ENCODE measurements at regions not wholly inside any gene's neighbourhood (a gene's known extent, or its start where the extent isn't known, plus 50 kb on each side); places are given as distances from the start of the nearest gene placed in this dataset.

DNA sequence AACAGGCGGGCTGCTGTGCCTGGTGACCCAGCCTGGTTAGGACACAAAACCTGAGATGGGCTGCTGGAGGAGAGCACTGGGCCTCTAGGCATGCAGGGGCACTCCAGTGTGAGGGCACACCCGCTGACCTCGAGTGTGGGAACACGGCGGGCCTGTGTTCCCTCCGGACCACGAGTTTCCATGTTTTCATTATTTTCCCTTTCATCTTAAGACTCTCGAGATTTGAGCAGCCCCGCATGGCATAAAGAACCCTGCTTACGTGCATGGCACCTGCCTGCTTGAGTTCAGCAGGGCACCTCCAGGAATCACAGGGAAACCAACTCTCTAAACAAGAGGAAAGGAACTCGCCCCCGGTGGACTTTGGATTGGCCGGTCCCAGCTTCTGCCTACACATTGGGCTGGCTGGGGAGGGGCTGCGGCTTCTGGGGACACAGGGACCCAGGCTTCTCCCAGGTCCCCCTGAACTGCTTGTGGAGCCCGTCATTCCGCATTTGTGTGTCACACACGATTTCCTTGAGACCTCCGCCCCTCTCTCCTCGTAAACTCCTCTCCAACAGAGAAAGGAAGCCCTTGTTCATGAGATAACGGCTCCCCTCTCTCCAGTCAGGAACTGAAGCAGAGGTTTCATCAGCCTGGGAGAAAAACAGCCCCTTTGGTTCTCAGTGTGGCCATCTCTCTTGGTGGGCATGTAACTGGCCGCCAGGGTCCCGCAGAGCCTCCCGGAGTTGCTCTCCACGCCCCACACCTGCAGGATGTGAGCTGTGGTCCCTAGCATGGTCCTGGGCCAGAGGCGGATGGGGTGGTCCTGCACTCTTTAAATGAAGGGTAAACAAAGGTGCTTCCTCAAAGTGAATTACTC is 181.8 kb downstream of the TTLL2 start (continued):
- peak; percentile 61 for TF ChIP-seq HOXA3 (CRISPR knock-in tag; IDR thresholded peaks at IDR 0.05)
- TF ChIP-seq ZNF253 (CRISPR knock-in tag; IDR thresholded peaks at IDR 0.05; ENCODE audit: borderline replicate concordance), result no peak
- peak; percentile 31; the same call in 1 of the 2 replicates for TF ChIP-seq ZNF792 (CRISPR knock-in tag; IDR thresholded peaks at IDR 0.05)
- TF ChIP-seq, protein P1, sequence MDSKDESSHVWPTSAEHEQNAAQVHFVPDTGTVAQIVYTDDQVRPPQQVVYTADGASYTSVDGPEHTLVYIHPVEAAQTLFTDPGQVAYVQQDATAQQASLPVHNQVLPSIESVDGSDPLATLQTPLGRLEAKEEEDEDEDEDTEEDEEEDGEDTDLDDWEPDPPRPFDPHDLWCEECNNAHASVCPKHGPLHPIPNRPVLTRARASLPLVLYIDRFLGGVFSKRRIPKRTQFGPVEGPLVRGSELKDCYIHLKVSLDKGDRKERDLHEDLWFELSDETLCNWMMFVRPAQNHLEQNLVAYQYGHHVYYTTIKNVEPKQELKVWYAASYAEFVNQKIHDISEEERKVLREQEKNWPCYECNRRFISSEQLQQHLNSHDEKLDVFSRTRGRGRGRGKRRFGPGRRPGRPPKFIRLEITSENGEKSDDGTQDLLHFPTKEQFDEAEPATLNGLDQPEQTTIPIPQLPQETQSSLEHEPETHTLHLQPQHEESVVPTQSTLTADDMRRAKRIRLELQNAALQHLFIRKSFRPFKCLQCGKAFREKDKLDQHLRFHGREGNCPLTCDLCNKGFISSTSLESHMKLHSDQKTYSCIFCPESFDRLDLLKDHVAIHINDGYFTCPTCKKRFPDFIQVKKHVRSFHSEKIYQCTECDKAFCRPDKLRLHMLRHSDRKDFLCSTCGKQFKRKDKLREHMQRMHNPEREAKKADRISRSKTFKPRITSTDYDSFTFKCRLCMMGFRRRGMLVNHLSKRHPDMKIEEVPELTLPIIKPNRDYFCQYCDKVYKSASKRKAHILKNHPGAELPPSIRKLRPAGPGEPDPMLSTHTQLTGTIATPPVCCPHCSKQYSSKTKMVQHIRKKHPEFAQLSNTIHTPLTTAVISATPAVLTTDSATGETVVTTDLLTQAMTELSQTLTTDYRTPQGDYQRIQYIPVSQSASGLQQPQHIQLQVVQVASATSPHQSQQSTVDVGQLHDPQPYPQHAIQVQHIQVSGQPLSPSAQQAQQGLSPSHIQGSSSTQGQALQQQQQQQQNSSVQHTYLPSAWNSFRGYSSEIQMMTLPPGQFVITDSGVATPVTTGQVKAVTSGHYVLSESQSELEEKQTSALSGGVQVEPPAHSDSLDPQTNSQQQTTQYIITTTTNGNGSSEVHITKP (CRISPR knock-in tag; IDR thresholded peaks at IDR 0.05; ENCODE audit: low read depth), result 0 out of 2 replicates have a peak, but pooled peaks have one; percentile 23
- TF ChIP-seq SRY (CRISPR knock-in tag; IDR thresholded peaks at IDR 0.05), result 0 out of 2 replicates have a peak, but pooled peaks have one; percentile 45
- peak; percentile 59; the same call in 1 of the 2 replicates for TF ChIP-seq ZNF713 (CRISPR knock-in tag; IDR thresholded peaks at IDR 0.05)
- TF ChIP-seq, protein P2, sequence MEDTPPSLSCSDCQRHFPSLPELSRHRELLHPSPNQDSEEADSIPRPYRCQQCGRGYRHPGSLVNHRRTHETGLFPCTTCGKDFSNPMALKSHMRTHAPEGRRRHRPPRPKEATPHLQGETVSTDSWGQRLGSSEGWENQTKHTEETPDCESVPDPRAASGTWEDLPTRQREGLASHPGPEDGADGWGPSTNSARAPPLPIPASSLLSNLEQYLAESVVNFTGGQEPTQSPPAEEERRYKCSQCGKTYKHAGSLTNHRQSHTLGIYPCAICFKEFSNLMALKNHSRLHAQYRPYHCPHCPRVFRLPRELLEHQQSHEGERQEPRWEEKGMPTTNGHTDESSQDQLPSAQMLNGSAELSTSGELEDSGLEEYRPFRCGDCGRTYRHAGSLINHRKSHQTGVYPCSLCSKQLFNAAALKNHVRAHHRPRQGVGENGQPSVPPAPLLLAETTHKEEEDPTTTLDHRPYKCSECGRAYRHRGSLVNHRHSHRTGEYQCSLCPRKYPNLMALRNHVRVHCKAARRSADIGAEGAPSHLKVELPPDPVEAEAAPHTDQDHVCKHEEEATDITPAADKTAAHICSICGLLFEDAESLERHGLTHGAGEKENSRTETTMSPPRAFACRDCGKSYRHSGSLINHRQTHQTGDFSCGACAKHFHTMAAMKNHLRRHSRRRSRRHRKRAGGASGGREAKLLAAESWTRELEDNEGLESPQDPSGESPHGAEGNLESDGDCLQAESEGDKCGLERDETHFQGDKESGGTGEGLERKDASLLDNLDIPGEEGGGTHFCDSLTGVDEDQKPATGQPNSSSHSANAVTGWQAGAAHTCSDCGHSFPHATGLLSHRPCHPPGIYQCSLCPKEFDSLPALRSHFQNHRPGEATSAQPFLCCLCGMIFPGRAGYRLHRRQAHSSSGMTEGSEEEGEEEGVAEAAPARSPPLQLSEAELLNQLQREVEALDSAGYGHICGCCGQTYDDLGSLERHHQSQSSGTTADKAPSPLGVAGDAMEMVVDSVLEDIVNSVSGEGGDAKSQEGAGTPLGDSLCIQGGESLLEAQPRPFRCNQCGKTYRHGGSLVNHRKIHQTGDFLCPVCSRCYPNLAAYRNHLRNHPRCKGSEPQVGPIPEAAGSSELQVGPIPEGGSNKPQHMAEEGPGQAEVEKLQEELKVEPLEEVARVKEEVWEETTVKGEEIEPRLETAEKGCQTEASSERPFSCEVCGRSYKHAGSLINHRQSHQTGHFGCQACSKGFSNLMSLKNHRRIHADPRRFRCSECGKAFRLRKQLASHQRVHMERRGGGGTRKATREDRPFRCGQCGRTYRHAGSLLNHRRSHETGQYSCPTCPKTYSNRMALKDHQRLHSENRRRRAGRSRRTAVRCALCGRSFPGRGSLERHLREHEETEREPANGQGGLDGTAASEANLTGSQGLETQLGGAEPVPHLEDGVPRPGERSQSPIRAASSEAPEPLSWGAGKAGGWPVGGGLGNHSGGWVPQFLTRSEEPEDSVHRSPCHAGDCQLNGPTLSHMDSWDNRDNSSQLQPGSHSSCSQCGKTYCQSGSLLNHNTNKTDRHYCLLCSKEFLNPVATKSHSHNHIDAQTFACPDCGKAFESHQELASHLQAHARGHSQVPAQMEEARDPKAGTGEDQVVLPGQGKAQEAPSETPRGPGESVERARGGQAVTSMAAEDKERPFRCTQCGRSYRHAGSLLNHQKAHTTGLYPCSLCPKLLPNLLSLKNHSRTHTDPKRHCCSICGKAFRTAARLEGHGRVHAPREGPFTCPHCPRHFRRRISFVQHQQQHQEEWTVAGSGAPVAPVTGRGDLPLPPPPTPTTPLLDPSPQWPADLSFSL (CRISPR knock-in tag; IDR thresholded peaks at IDR 0.05), result no peak
- no peak for TF ChIP-seq NFRKB (IDR thresholded peaks at IDR 0.05)
- TF ChIP-seq, protein P3, sequence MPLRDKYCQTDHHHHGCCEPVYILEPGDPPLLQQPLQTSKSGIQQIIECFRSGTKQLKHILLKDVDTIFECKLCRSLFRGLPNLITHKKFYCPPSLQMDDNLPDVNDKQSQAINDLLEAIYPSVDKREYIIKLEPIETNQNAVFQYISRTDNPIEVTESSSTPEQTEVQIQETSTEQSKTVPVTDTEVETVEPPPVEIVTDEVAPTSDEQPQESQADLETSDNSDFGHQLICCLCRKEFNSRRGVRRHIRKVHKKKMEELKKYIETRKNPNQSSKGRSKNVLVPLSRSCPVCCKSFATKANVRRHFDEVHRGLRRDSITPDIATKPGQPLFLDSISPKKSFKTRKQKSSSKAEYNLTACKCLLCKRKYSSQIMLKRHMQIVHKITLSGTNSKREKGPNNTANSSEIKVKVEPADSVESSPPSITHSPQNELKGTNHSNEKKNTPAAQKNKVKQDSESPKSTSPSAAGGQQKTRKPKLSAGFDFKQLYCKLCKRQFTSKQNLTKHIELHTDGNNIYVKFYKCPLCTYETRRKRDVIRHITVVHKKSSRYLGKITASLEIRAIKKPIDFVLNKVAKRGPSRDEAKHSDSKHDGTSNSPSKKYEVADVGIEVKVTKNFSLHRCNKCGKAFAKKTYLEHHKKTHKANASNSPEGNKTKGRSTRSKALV (CRISPR knock-in tag; IDR thresholded peaks at IDR 0.05), result no peak
- peak; percentile 38; the same call in 1 of the 2 replicates for TF ChIP-seq ZNF563 (CRISPR knock-in tag; IDR thresholded peaks at IDR 0.05)
- no peak for TF ChIP-seq ZNF850 (CRISPR knock-in tag; conservative IDR thresholded peaks at IDR 0.05)
- TF ChIP-seq NR2F6 (IDR thresholded peaks at IDR 0.05), result peak; percentile 59
- peak; percentile 52 for TF ChIP-seq NR2F6 (CRISPR knock-in tag; IDR thresholded peaks at IDR 0.05)
- peak; percentile 69 for TF ChIP-seq SALL1 (CRISPR knock-in tag; IDR thresholded peaks at IDR 0.05)
- no peak for TF ChIP-seq PRPF4 (IDR thresholded peaks at IDR 0.05; ENCODE audit: low read depth, low read length, poor library complexity, severe bottlenecking)
- TF ChIP-seq ZNF589 (CRISPR knock-in tag; conservative IDR thresholded peaks at IDR 0.05), result no peak
- 0 out of 2 replicates have a peak, but pooled peaks have one; percentile 47 for TF ChIP-seq ATF7-NPFF (CRISPR knock-in tag; IDR thresholded peaks at IDR 0.05; ENCODE audit: low read depth)
- TF ChIP-seq HNRNPL (IDR thresholded peaks at IDR 0.05; ENCODE audit: low read depth, low read length), result peak; percentile 90; the same call in 1 of the 2 replicates
